GM12874 (cell line): ENCODE measurements at regions not wholly inside any gene's neighbourhood (a gene's known extent, or its start where the extent isn't known, plus 50 kb on each side); places are given as distances from the start of the nearest gene placed in this dataset.

Source experiments
- CTCF ChIP-seq: IDR thresholded peaks from 2 replicates; pipeline ENCODE4 v1.5.1; 2011; ENCODE audit warnings: low read depth, mild to moderate bottlenecking, control low read depth, low read length, moderate library complexity; ENCODE audit not compliant: insufficient read depth

GRCh38 chr2:193103064-193103463, 908.3 kb upstream of the TMEFF2 start:
- TF ChIP-seq CTCF, result no peak

- no peak for TF ChIP-seq CTCF
These were observed 906.9 kb upstream of the TMEFF2 start for GRCh38 chr2:193101591-193101990.

DNA sequence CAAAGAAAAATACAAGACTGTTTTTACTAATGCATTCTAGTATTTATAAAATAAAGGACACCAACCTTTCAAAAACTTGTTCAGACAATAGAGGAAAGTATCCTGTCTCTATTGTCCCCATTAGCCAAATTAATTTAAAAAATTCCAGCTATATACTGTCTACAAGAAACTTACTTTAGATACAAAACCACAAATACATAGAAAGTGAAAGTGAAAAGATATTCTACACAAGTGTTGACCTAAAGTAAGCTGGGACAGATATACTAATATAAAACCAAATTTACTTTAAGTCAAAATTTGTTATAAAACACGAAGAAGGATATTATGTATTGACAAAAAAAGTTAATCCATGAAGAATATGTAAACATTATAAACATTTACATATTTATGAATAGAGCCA, 893.3 kb upstream of the TMEFF2 start:
- TF ChIP-seq CTCF, result no peak

DNA sequence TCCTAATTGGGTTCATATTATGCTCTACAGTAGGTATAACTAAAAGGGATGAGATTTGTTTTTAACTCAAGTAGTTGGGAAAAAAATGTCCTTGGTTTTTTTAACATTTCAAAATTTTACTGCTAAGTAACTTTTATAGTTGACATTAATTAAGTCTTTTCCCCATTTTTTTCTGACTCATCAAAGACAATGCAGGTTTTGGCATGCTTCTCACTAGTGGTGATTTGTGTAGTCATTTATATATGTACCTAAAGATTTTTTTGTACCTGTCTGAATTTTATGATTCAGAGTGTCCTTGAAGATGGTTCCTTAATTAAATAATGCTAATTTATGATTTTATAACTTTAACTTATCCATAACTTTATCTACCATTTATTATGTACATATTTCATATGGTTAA, 882.3 kb upstream of the TMEFF2 start:
- TF ChIP-seq CTCF, result no peak

GRCh38 chr2:193074933-193075332, 880.2 kb upstream of the TMEFF2 start:
- no peak for TF ChIP-seq CTCF

DNA sequence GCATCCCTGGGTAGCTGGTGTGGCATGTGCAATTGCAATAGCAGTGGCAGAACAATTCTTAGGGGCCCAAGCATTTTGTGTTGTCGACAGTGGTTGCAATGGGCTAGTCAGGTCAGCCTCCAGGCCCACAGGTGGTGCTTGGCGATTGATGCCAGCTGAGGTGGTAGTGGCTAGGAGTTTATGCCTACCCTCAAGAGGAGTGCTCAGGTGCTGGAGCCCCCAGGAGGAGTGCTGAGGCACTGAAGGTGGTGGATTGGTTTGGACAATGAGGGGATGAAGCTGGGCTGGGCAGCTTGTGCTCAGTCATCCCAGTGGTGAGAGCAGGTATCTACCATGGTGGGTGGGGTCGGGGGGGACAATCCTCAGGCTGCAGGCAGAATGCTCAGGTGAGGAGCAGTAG, 877.9 kb upstream of the TMEFF2 start:
- no peak for TF ChIP-seq CTCF

DNA sequence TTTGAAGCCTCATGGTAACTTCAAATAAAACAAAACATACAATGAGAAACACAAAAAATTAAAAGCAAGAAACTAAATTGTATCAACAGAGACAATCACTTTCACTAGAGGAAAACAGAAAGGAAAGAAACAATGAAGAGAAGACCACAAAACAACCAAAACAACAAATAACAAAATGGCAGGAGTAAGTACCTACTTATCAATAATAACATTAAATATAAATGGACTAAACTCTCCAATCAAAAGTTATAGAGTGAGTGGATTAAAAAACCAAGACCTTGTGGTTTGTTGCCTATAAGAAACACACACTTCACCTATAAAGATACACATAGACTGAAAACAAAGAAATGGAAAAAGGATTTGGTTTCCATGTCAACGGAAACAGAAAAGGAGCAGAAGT, 830.1 kb upstream of the TMEFF2 start:
- TF ChIP-seq CTCF, result no peak

- no peak for TF ChIP-seq CTCF
These were observed 817.1 kb upstream of the TMEFF2 start for GRCh38 chr2:193011870-193012269.
